ENCODE measurements at regions not wholly inside any gene's neighbourhood (a gene's known extent, or its start where the extent isn't known, plus 50 kb on each side); places are given as distances from the start of the nearest gene placed in this dataset.

DNA sequence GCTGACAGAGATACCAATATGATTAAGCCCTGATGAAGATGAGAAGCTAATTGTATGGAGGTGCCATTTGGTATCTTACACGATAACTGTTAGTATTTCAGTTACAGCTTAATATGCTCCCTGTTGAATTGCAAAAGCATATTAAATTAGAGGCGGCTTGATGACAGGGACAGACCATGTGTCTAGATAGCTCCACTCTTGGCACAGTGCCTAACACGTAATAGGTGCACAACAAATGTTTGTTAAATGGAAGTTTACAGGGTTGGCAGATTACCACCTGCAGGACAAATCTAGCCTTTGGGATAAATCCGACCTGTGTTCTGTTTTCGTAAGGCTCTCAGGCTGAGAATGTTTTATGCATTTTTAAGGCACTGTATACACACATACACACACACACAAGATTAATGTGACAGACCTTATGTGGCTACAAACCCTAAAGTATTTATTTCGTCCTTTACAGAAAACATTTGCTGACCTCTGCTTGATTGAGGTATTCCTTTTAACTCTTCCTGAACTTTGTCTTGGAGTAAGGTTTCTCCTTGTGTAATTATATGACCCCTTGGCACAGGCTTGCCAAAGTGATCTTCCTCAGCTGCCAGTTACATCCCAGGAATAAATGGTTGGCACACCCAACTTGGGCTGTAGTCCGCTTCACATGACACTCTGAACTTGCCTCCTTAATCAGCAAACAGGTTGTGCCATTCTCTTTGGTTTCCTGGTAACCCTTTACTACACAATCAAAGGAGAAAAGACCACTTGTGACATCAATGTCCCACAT lies 348.9 kb downstream of the HRH4 start:
- no peak for ATAC-seq (ENCODE audit: insufficient number of reproducible peaks, low FRiP score, low read depth)
- Histone ChIP-seq H3K36me3 (no peaks in the 10 kb centered on the region), H3K27ac (no peak overlapping the region), H3K4me3 (no peak overlapping the region), H3K27me3 (replicated peaks; ENCODE audit: insufficient read depth) (no peaks in the 10 kb centered on the region), H3K4me1 (ENCODE audit: control insufficient read depth in 1 of 2, low read depth in 2 of 2) (peaks cover 0 to 16% of the 10 kb centered on the region in 2 donors), H3K9me3 (no peaks in the 10 kb centered on the region)
- no peak for DNase-seq (ENCODE audit: low spot score)
- TF ChIP-seq, protein P1, sequence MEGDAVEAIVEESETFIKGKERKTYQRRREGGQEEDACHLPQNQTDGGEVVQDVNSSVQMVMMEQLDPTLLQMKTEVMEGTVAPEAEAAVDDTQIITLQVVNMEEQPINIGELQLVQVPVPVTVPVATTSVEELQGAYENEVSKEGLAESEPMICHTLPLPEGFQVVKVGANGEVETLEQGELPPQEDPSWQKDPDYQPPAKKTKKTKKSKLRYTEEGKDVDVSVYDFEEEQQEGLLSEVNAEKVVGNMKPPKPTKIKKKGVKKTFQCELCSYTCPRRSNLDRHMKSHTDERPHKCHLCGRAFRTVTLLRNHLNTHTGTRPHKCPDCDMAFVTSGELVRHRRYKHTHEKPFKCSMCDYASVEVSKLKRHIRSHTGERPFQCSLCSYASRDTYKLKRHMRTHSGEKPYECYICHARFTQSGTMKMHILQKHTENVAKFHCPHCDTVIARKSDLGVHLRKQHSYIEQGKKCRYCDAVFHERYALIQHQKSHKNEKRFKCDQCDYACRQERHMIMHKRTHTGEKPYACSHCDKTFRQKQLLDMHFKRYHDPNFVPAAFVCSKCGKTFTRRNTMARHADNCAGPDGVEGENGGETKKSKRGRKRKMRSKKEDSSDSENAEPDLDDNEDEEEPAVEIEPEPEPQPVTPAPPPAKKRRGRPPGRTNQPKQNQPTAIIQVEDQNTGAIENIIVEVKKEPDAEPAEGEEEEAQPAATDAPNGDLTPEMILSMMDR (IDR thresholded peaks at IDR 0.05) = no peak

DNA sequence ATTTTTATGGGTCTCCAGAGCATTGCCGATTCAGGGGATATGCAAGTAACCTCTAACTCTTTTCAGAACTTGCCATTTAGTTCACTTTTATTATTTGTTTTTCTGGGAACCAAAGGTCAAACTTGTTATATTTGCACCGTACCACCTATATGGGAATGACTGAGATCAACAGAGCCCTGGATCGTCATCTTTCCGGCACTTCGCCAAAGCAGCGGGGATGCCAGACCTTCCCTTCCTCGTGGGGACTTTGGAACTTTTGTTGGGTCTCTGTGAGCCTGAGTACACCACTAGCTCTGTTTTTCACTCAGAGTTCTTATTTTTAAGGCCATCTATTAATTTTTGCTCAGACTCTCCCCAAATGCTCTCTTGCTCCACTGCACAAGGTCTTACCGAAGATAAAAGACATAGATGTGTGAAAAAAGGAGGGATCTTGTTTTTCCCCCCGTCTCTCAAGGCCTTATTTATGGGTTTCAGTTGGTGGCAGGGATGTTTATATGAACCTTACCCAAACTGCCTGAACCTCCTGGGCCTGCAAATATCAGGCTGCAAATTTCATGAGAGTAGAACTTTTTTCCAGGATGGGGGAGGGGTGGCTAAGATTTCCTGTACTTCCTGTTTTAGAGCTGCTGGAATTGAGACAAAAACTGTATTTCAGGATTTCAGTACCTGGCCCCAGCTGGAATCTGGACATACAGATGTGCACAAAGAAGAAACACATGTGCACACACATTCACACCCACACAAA lies 350.3 kb downstream of the HRH4 start:
- no peaks in the 10 kb centered on the region for H3K36me3 ChIP-seq
- TF ChIP-seq, protein P1 (IDR thresholded peaks at IDR 0.05) = no peak
- no peak overlapping the region for H3K4me3 ChIP-seq
- peaks cover 0 to 16% of the 10 kb centered on the region in 2 donors for H3K4me1 ChIP-seq (ENCODE audit: control insufficient read depth in 1 of 2, low read depth in 2 of 2)
- no peaks in the 10 kb centered on the region for H3K27me3 ChIP-seq (replicated peaks; ENCODE audit: insufficient read depth)
- no peak overlapping the region for H3K27ac ChIP-seq
- no peaks in the 10 kb centered on the region for H3K9me3 ChIP-seq
- DNase-seq (ENCODE audit: low spot score) (no peak), ATAC-seq (ENCODE audit: insufficient number of reproducible peaks, low FRiP score, low read depth) (no peak)

DNA sequence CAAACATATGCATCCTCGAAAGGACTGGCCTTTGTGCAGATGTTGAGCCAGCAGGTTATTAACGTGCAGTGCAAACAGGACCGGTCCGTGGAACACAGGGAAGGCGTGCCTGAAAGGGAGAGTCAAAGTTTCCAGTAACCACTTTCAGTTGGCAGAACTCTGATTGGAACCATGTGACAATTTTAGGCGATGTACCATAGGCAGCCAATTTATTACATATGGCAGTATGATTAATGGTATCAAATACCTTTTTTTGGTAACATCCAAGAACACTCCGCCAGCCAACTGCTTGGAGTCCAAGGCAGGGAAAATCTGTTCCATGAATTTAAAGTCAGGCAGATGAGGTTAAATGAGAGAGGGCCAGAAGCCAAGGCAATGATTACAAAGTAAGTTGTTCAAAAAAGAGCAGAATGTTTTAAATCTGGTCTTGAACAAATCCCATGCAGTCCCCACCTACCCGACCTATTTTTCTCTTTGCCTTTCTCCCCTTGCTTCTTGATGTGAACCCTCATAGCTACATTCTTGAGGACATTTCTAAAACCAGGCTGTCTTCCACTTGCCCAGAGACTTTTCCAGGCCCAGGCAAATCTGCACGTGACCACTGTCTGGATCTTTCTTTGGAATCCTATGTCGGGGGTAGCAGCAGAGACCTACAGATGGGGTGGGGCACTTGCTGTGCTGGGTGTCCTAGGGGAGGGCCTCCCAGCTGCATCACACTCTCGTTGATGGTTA lies 351.7 kb downstream of the HRH4 start:
- no peaks in the 10 kb centered on the region for H3K36me3 ChIP-seq
- no peak for DNase-seq (ENCODE audit: low spot score)
- no peak overlapping the region for H3K27ac ChIP-seq
- no peak overlapping the region for H3K4me3 ChIP-seq
- H3K9me3 ChIP-seq = no peaks in the 10 kb centered on the region
- peaks cover 0 to 16% of the 10 kb centered on the region in 2 donors for H3K4me1 ChIP-seq (ENCODE audit: control insufficient read depth in 1 of 2, low read depth in 2 of 2)
- no peaks in the 10 kb centered on the region for H3K27me3 ChIP-seq (replicated peaks; ENCODE audit: insufficient read depth)
- no peak for ATAC-seq (ENCODE audit: insufficient number of reproducible peaks, low FRiP score, low read depth)
- TF ChIP-seq, protein P1 (IDR thresholded peaks at IDR 0.05) = no peak

DNA sequence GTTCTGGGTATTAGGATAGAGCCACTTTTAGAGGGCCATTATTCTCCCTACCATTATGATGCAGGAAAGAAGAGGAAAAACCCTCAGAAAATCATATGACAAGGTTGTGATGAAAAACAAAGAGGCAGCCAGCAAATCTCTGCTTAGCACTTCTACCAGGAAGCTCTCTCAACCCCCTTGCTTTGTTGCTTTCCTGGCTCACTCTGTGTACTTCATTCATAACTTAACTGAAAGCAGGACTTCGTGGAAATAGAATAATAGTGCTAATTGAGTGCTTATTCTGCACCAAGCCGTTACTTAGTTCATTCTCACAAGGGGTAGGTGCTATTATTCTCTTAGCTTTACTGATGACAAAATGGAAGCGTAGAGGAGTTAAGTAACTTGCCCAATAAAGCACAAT lies 354.1 kb downstream of the HRH4 start:
- no peaks in the 10 kb centered on the region for H3K27me3 ChIP-seq (replicated peaks; ENCODE audit: insufficient read depth)
- no peak overlapping the region for H3K27ac ChIP-seq
- H3K36me3 ChIP-seq = no peaks in the 10 kb centered on the region
- peaks cover 0 to 16% of the 10 kb centered on the region in 2 donors for H3K4me1 ChIP-seq (ENCODE audit: control insufficient read depth in 1 of 2, low read depth in 2 of 2)
- ATAC-seq (ENCODE audit: insufficient number of reproducible peaks, low FRiP score, low read depth) (no peak), DNase-seq (ENCODE audit: low spot score) (no peak)
- no peaks in the 10 kb centered on the region for H3K9me3 ChIP-seq
- TF ChIP-seq, protein P1 (IDR thresholded peaks at IDR 0.05) = no peak
- no peak overlapping the region for H3K4me3 ChIP-seq

DNA sequence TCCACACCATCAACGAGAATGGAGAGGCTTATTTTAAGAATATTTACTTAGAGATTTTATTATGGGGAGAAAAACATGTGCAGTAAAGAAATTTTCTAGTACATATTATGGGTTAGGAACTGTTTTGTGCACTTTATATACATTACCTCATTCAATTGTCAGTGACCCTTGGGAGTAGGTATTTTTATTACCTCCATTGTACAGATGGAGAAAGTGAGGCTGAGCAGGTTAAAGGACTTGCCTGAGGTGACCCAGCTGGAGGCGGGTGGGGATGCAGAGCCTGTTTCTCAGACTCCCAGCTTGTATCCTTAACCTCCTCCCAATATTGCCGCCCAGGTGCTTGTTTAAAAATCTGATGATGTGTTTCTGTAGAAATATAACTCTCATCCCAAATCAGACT lies 356.7 kb downstream of the HRH4 start:
- no peaks in the 10 kb centered on the region for H3K36me3 ChIP-seq
- DNase-seq (ENCODE audit: low spot score) (no peak), ATAC-seq (ENCODE audit: insufficient number of reproducible peaks, low FRiP score, low read depth) (no peak)
- no peaks in the 10 kb centered on the region for H3K9me3 ChIP-seq
- H3K4me3 ChIP-seq = no peak overlapping the region
- H3K27ac ChIP-seq = no peak overlapping the region
- no peaks in the 10 kb centered on the region for H3K27me3 ChIP-seq (replicated peaks; ENCODE audit: insufficient read depth)
- TF ChIP-seq, protein P1 (IDR thresholded peaks at IDR 0.05) = no peak
- H3K4me1 ChIP-seq (ENCODE audit: control insufficient read depth in 1 of 2, low read depth in 2 of 2) = no peaks in the 10 kb centered on the region

Data from thoracic aorta (tissue), 2 donors.